ENCODE measurements at regions not wholly inside any gene's neighbourhood (a gene's known extent, or its start where the extent isn't known, plus 50 kb on each side); places are given as distances from the start of the nearest gene placed in this dataset.

DNA sequence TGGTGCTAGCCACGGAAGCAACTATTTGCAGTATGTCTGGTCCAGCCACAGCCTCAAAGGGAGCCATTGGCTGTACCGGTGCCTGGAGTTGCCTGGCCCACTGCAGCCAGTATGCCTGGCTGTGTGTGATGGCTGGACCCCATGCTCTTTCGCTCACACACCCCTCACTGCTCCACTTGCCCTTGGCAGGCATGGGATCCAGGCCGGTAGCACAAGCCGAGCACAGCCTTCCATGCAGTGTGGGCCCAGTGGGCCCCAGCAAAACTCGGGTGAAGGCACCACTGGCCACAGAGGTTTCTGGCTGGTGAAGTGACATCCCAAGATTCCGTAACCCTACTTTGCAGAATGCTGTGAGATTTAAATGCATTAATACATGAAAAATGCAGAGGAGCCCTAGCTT lies 665.8 kb downstream of the PLPP3 start:
- Histone ChIP-seq H3F3A (ENCODE audit: low read depth) (no peaks in the 10 kb centered on the region), H2AFZ (replicated peaks) (no peak overlapping the region), H3K9ac (no peak overlapping the region), H3K4me1 (no peaks in the 10 kb centered on the region), H3K79me2 (ENCODE audit: low read depth) (no peaks in the 10 kb centered on the region), H3K27me3 (no peaks in the 10 kb centered on the region), H4K20me1 (ENCODE audit: low read depth) (no peaks in the 10 kb centered on the region), H3K27ac (no peak overlapping the region), H3K4me3 (no peak overlapping the region), H3K36me3 (no peaks in the 10 kb centered on the region), H3K9me3 (ENCODE audit: low read depth) (no peaks in the 10 kb centered on the region), H3K4me2 (no peak overlapping the region)
- Mint-ChIP-seq H3K27ac (no peak overlapping the region), H3K4me3 (no peak overlapping the region), H3K4me1 (no peaks in the 10 kb centered on the region), H3K9me3 (peaks cover 6% of the 10 kb centered on the region), H3K36me3 (no peaks in the 10 kb centered on the region), H3K27me3 (ENCODE audit: insufficient read depth, low read depth) (peaks cover 3% of the 10 kb centered on the region)
- DNase-seq (ENCODE audit: low spot score), result no peak
- TF ChIP-seq EZH2phosphoT487 (IDR thresholded peaks at IDR 0.05) (no peak), EZH2 (IDR thresholded peaks at IDR 0.05) (no peak)
- TF ChIP-seq, protein P1, sequence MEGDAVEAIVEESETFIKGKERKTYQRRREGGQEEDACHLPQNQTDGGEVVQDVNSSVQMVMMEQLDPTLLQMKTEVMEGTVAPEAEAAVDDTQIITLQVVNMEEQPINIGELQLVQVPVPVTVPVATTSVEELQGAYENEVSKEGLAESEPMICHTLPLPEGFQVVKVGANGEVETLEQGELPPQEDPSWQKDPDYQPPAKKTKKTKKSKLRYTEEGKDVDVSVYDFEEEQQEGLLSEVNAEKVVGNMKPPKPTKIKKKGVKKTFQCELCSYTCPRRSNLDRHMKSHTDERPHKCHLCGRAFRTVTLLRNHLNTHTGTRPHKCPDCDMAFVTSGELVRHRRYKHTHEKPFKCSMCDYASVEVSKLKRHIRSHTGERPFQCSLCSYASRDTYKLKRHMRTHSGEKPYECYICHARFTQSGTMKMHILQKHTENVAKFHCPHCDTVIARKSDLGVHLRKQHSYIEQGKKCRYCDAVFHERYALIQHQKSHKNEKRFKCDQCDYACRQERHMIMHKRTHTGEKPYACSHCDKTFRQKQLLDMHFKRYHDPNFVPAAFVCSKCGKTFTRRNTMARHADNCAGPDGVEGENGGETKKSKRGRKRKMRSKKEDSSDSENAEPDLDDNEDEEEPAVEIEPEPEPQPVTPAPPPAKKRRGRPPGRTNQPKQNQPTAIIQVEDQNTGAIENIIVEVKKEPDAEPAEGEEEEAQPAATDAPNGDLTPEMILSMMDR (IDR thresholded peaks at IDR 0.05), result no peak

DNA sequence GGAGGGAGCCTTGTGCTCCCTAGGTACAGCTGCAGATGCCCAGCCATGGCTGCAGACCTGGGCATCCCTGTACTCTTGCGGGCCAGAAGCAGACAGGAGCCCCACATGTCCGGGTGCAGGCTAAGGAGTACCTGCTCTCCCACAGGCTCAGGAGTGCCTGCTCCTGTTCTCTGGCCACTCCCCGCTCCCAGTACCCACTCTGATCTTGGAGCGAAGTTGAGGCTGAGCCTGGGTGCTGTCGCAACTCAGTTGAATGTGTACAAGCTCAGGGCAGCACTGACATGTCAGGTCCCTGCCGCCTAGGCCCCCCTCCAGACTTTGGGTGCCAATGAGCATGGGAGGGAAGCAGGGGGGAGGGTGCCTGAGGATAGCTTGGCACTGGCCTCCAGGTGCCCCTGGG lies 666.9 kb downstream of the PLPP3 start:
- H4K20me1 ChIP-seq (ENCODE audit: low read depth), result no peaks in the 10 kb centered on the region
- Mint-ChIP-seq H3K9me3 (peaks cover 6% of the 10 kb centered on the region), H3K27me3 (ENCODE audit: insufficient read depth, low read depth) (peaks cover 3% of the 10 kb centered on the region), H3K4me3 (no peak overlapping the region), H3K36me3 (no peaks in the 10 kb centered on the region), H3K4me1 (no peaks in the 10 kb centered on the region), H3K27ac (no peak overlapping the region)
- H3K4me2 ChIP-seq, result no peak overlapping the region
- no peaks in the 10 kb centered on the region for H3K9me3 ChIP-seq (ENCODE audit: low read depth)
- H3K4me1 ChIP-seq, result no peaks in the 10 kb centered on the region
- H3K27me3 ChIP-seq, result no peaks in the 10 kb centered on the region
- H3F3A ChIP-seq (ENCODE audit: low read depth), result no peaks in the 10 kb centered on the region
- H3K27ac ChIP-seq, result no peak overlapping the region
- H3K4me3 ChIP-seq, result no peak overlapping the region
- no peak overlapping the region for H2AFZ ChIP-seq (replicated peaks)
- H3K9ac ChIP-seq, result no peak overlapping the region
- no peaks in the 10 kb centered on the region for H3K36me3 ChIP-seq
- H3K79me2 ChIP-seq (ENCODE audit: low read depth), result no peaks in the 10 kb centered on the region
- TF ChIP-seq, protein P1 (IDR thresholded peaks at IDR 0.05), result no peak
- TF ChIP-seq EZH2phosphoT487 (IDR thresholded peaks at IDR 0.05) (no peak), EZH2 (IDR thresholded peaks at IDR 0.05) (no peak)
- DNase-seq (ENCODE audit: low spot score), result no peak

DNA sequence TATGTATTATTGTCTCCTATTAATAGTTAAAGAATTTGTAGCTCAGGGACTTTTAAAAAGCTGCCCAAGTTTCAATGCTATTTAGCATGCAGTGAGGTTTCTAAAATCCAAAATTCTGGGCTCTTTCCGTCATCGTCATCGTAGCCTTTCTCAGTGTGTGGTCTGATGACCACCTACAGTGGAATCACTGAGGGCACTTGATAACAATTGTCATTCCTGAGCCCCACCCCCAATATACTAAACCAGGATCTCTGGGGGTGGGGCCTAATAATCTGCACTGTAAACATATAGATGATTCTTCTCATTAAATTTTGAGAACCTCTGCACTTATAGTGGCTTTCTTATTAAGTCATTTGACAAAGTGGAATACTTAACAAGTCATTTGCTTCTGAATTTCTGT lies 674.8 kb downstream of the PLPP3 start:
- Mint-ChIP-seq H3K4me1 (no peaks in the 10 kb centered on the region), H3K27ac (no peak overlapping the region), H3K9me3 (peaks cover 11% of the 10 kb centered on the region), H3K27me3 (ENCODE audit: insufficient read depth, low read depth) (peaks cover 2% of the 10 kb centered on the region), H3K36me3 (no peaks in the 10 kb centered on the region), H3K4me3 (no peak overlapping the region)
- DNase-seq (ENCODE audit: low spot score), result no peak
- Histone ChIP-seq H3F3A (ENCODE audit: low read depth) (no peaks in the 10 kb centered on the region), H3K27ac (no peak overlapping the region), H2AFZ (replicated peaks) (no peak overlapping the region), H3K4me3 (no peak overlapping the region), H3K79me2 (ENCODE audit: low read depth) (no peaks in the 10 kb centered on the region), H4K20me1 (ENCODE audit: low read depth) (no peaks in the 10 kb centered on the region), H3K9ac (no peak overlapping the region), H3K9me3 (ENCODE audit: low read depth) (no peaks in the 10 kb centered on the region), H3K27me3 (no peaks in the 10 kb centered on the region), H3K36me3 (no peaks in the 10 kb centered on the region), H3K4me1 (no peaks in the 10 kb centered on the region), H3K4me2 (no peak overlapping the region)
- no peak for TF ChIP-seq EZH2 (IDR thresholded peaks at IDR 0.05)
- no peak for TF ChIP-seq EZH2phosphoT487 (IDR thresholded peaks at IDR 0.05)
- TF ChIP-seq, protein P1 (IDR thresholded peaks at IDR 0.05), result no peak

Data from neural progenitor cell (in vitro differentiated cells).